ENCODE measurements at regions not wholly inside any gene's neighbourhood (a gene's known extent, or its start where the extent isn't known, plus 50 kb on each side); places are given as distances from the start of the nearest gene placed in this dataset.

GRCh38 chrX:110983024-110983423, 113.0 kb upstream of the PAK3 start:
- TF ChIP-seq EZH2 (IDR thresholded peaks at IDR 0.05), result no peak
- TF ChIP-seq POLR2AphosphoS5 (IDR thresholded peaks at IDR 0.05; ENCODE audit: borderline replicate concordance, low read depth, low read length), result no peak
- no peak for TF ChIP-seq FOXP2 (optimal IDR thresholded peaks at IDR 0.05; ENCODE audit: control extremely low read depth, extremely low read length, insufficient read depth)

All from SK-N-MC (cell line).